K562 (cell line): ENCODE measurements at regions not wholly inside any gene's neighbourhood (a gene's known extent, or its start where the extent isn't known, plus 50 kb on each side); places are given as distances from the start of the nearest gene placed in this dataset.

ENCODE experiments used
- HEY1 ChIP-seq: fragments of 250-450 bp; sonication (Bioruptor Pico); IDR thresholded peaks from 2 replicates; pipeline ENCODE4 v1.5.0; 2020; ENCODE audit warnings: mild to moderate bottlenecking, moderate library complexity, borderline replicate concordance
- SIN3A ChIP-seq, 2 experiments: fragments of 150-350 bp in 1 of 2; IDR thresholded peaks; 2 replicates each; pipeline ENCODE4 v1.6.1; 2011 to 2016; ENCODE audit warnings: borderline replicate concordance in 2 of 2, low read depth in 2 of 2, low read length in 2 of 2, mild to moderate bottlenecking in 2 of 2, moderate library complexity in 2 of 2; ENCODE audit not compliant: control insufficient read depth in 1 of 2

DNA sequence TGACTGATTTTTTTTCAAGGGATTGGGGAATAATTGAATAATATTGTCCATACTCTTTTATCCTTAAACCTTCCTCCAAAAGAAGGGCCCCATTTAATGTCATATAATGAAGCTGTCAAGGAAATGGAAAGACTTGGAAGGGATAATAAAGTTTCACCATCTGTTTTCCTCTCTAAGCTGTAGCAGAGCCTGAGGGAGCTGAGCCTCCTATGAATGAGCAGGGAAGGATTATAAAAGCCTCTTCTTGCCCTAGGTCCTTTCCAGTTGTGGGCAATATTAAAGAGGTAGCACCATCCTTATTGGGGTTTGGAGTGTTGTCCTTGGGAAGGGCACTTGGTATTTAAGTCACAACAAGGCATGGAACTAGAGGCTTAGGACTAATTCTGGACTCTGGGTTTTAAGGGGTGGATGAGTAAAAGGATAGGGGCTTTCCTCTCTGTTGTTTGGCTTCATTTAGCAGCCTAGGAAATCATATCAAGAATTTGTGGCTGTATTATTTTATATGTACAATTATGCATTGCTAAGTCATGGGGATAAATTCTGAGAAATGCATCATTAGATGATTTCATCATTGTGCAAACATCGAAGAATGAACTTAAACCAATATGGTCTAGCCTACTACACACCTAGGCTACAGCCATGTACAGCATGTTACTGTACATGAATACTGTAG lies 408.5 kb upstream of the DCN start:
- no peak for TF ChIP-seq HEY1 (CRISPR knock-in tag)
- TF ChIP-seq SIN3A (IDR thresholded peaks at IDR 0.05; ENCODE audit: borderline replicate concordance in 2 of 2, control insufficient read depth in 1 of 2, low read depth in 2 of 2, low read length in 2 of 2), result no peak
